K562 (cell line): ENCODE measurements at regions not wholly inside any gene's neighbourhood (a gene's known extent, or its start where the extent isn't known, plus 50 kb on each side); places are given as distances from the start of the nearest gene placed in this dataset. TPM values are rescaled to one million over a fixed set of nuclear protein-coding genes. Genes with fewer than 3 reads are reported as not detected.
"Not testable (repeated sequence)": the region's sequence is repeated elsewhere in the genome, so short reads cannot be mapped to it uniquely, and the experiment has no call there.

Experiments used
- ATAC-seq: fragments of 200-7000 bp; cut with Tn5 transposase; 3 replicates; pipeline ENCODE4 v1.9.1; 2020; ENCODE audit warnings: moderate library complexity
- BruUV-seq: library from RNA; stranded (reverse); fragments of 400-500 nt; replicated peaks from 2 replicates; lab custom pipeline; 2021; lab: Mats Ljungman, UMichigan
- CTCF ChIA-PET: fragments of 300-600 bp; formaldehyde crosslinking; extraction: SDS; loops from one replicate; lab custom pipeline; 2021; ENCODE audit warnings: low intra/inter-chr PET ratio; lab: Yijun Ruan, JAX
- POLR2A ChIA-PET: fragments of 300-600, 350-650 bp; sonication (Branson Sonifier 250); formaldehyde crosslinking; extraction: SDS; loops from one replicate; lab custom pipeline; 2021; ENCODE audit warnings: antibody characterized with exemption, inconsistent platforms; lab: Yijun Ruan, JAX
- DNase-seq, 4 experiments: peaks; one replicate each; pipeline versions ENCODE4 v3.0.0 to v3.0.0-alpha.2; 2011 to 2018; ENCODE audit warnings: low spot score in 3 of 4, mixed read lengths in 3 of 4; ENCODE audit errors: extremely low read depth in 1 of 4
- FAIRE-seq: peaks from 2 replicates; lab custom pipeline; 2011; peaks lifted over from hg19 to GRCh38; lab: Jason Lieb, UNC
- H2AFZ ChIP-seq: 2 replicates; pipeline ENCODE4 v1.6.0; 2011; ENCODE audit warnings: low read depth, low read length, control low read depth, inconsistent platforms
- H3K27ac ChIP-seq: fragments of 200-600 bp; 3 replicates; pipeline ENCODE4 v1.8.0; 2011; ENCODE audit warnings: low read depth, mild to moderate bottlenecking, control low read depth, inconsistent platforms, low read length, moderate library complexity, mixed read lengths; ENCODE audit errors: extremely low read depth
- H3K27me3 ChIP-seq, 2 experiments: fragments of 300-600 bp in 1 of 2; 2 replicates in 1 of 2; 3 replicates in 1 of 2; pipeline versions ENCODE4 v1.6.0 to v1.8.0; 2011; ENCODE audit warnings: inconsistent platforms in 2 of 2, low read length in 2 of 2, mild to moderate bottlenecking in 1 of 2, mixed read lengths in 1 of 2, moderate library complexity in 1 of 2; ENCODE audit not compliant: control insufficient read depth in 2 of 2, insufficient read depth in 2 of 2
- H3K36me3 ChIP-seq: fragments of 300-600 bp; 3 replicates; pipeline ENCODE4 v1.8.0; 2011; ENCODE audit warnings: mild to moderate bottlenecking, low read length, inconsistent platforms; ENCODE audit not compliant: control insufficient read depth, insufficient read depth
- H3K4me1 ChIP-seq, 2 experiments: fragments of 200-600 bp in 1 of 2; replicated peaks in 1 of 2; 2 replicates in 1 of 2; 3 replicates in 1 of 2; pipeline versions ENCODE4 v1.5.1 to v1.8.0; 2011; ENCODE audit warnings: inconsistent platforms in 2 of 2, low read length in 2 of 2, mild to moderate bottlenecking in 1 of 2, mixed read lengths in 1 of 2, moderate library complexity in 1 of 2; ENCODE audit not compliant: control insufficient read depth in 2 of 2, insufficient read depth in 2 of 2
- H3K4me2 ChIP-seq: 2 replicates; pipeline ENCODE4 v1.6.1; 2011; ENCODE audit warnings: low read length, control low read depth, inconsistent platforms, mixed read lengths; ENCODE audit not compliant: insufficient read depth
- H3K4me3 ChIP-seq: fragments of 200-600 bp; sonication (generic), shearing (Covaris generic); 2 replicates; pipeline ENCODE4 v1.5.1; 2016; ENCODE audit warnings: control low read depth, inconsistent platforms
- H3K79me2 ChIP-seq: fragments of 200-600 bp; 3 replicates; pipeline ENCODE4 v1.8.0; 2011; ENCODE audit warnings: low read length, inconsistent platforms; ENCODE audit not compliant: control insufficient read depth, insufficient read depth
- H3K9ac ChIP-seq, 2 experiments: 2 replicates each; pipeline versions ENCODE4 v1.6.0 to v1.6.1; 2011; ENCODE audit warnings: low read depth in 2 of 2, low read length in 2 of 2, control low read depth in 1 of 2, inconsistent platforms in 1 of 2, mild to moderate bottlenecking in 1 of 2, mixed read lengths in 1 of 2; ENCODE audit not compliant: insufficient read depth in 1 of 2
- H3K9me1 ChIP-seq: one replicate; pipeline ENCODE4 v1.6.0; 2011; ENCODE audit warnings: inconsistent platforms, mild to moderate bottlenecking, low read length, moderate library complexity; ENCODE audit not compliant: control insufficient read depth, insufficient read depth
- H3K9me3 ChIP-seq: replicated peaks from 2 replicates; pipeline ENCODE4 v1.5.1; 2011; ENCODE audit warnings: low read depth, low read length, inconsistent platforms; ENCODE audit not compliant: control insufficient read depth, insufficient read depth
- H4K20me1 ChIP-seq: replicated peaks from 2 replicates; pipeline ENCODE4 v1.6.1; 2011; ENCODE audit warnings: low read length, inconsistent platforms, mixed read lengths; ENCODE audit not compliant: control insufficient read depth, insufficient read depth
- WGBS: fragments of 100-300 bp; shearing (Covaris generic); methylation state at CpG from one replicate; pipeline ENCODE4 v1.1.6; 2016; ENCODE audit warnings: low coverage, mixed read lengths; ENCODE audit not compliant: insufficient coverage; ENCODE audit errors: missing lambda C conversion rate; 5-methylcytosine and 5-hydroxymethylcytosine counted together
- in situ Hi-C: fragments of 300-500 bp; cut with MboI; formaldehyde crosslinking; loops from 4 replicates; pipeline ENCODE4 v1.15.0; 2018; ENCODE audit warnings: inconsistent platforms, mixed read lengths
- intact Hi-C: fragments of 100-400 bp; cut with micrococcal nuclease; formaldehyde crosslinking; loops from 2 replicates; pipeline ENCODE4 v1.14.2; 2022
- small RNA-seq: library from RNA; depleted of rRNA; stranded (forward); fragments of <200 nt; gene quantifications from one replicate; pipeline ENCODE3, GENCODE V24; 2014

- in situ Hi-C loops, DNase-seq, H3K4me2 ChIP-seq, H3K9me3 ChIP-seq, ATAC-seq, H3K27me3 ChIP-seq, H3K36me3 ChIP-seq, H3K4me1 ChIP-seq, H2AFZ ChIP-seq, H4K20me1 ChIP-seq, intact Hi-C loops, BruUV-seq, H3K9me1 ChIP-seq, H3K79me2 ChIP-seq, FAIRE-seq, POLR2A ChIA-PET, CTCF ChIA-PET, H3K27ac ChIP-seq, H3K9ac ChIP-seq, H3K4me3 ChIP-seq: not testable (repeated sequence)
- 5% methylated on average over 11 of the region's 14 CpGs for WGBS
Observed at GRCh38 chrX:146865734-146866133, 51.2 kb upstream of the CXorf51A start.

Small RNAs in the stretch of these regions (small RNA-seq; reads per million reads assigned to genes)
- gene Z99497.1, result not detected
